Cardiac muscle cell (in vitro differentiated cells and primary cell): ENCODE measurements at regions not wholly inside any gene's neighbourhood (a gene's known extent, or its start where the extent isn't known, plus 50 kb on each side); places are given as distances from the start of the nearest gene placed in this dataset.

ENCODE experiments used
- DNase-seq, 2 donors: peaks; one replicate each; pipeline versions ENCODE4 v3.0.0 to v3.0.0-alpha.2; 2010 to 2017; ENCODE audit warnings: low read depth in 1 of 2, low spot score in 1 of 2
- H3K27ac ChIP-seq: fragments of 200-600 bp; sonication (generic); 2 replicates; pipeline ENCODE4 v1.5.1; 2016
- H3K27me3 ChIP-seq: fragments of 200-600 bp; sonication (generic); 2 replicates; pipeline ENCODE4 v1.6.0; 2016; ENCODE audit warnings: control low read depth
- H3K36me3 ChIP-seq: fragments of 200-600 bp; sonication (generic); 2 replicates; pipeline ENCODE4 v1.5.1; 2016; ENCODE audit warnings: control low read depth
- H3K4me1 ChIP-seq: fragments of 200-600 bp; sonication (generic); 2 replicates; pipeline ENCODE4 v1.8.1; 2017; ENCODE audit warnings: low read depth, mild to moderate bottlenecking, mixed run types
- H3K4me3 ChIP-seq: fragments of 200-600 bp; sonication (generic); 2 replicates; pipeline ENCODE4 v1.5.1; 2016; ENCODE audit warnings: mild to moderate bottlenecking
- H3K9me3 ChIP-seq: fragments of 200-600 bp; sonication (generic); 2 replicates; pipeline ENCODE4 v1.5.1; 2017; ENCODE audit warnings: low read depth, mild to moderate bottlenecking, control low read depth
- TF ChIP-seq, protein P1 (sequence below): IDR thresholded peaks from 2 replicates; pipeline ENCODE4 v1.5.1; 2012; ENCODE audit warnings: low read depth, mild to moderate bottlenecking, low read length

DNA sequence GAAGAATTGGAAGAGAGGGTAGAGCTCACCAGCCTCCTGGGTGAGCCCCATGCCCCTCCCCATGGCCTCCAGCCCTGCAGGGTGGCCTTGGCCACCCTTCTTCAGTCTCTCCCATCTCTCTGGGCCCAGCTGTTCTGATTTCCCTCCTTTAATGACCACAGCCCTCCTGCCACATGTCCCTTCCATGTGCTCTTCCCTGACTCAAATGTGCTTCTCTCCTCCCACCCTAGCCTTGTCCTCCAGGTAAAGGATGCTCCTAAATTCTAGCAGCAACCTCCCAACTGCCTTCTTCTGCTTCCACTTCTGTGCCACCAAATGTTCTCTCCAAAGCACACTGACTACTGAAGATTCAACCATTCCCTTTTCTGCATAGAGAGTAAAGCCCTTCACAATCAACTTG lies 83.0 kb downstream of the ADRA2C start:
- Histone ChIP-seq H3K36me3 (no peaks in the 10 kb centered on the region), H3K4me1 (no peaks in the 10 kb centered on the region), H3K27me3 (no peaks in the 10 kb centered on the region), H3K9me3 (no peaks in the 10 kb centered on the region), H3K4me3 (no peak overlapping the region), H3K27ac (no peak overlapping the region)
- TF ChIP-seq, protein P1, sequence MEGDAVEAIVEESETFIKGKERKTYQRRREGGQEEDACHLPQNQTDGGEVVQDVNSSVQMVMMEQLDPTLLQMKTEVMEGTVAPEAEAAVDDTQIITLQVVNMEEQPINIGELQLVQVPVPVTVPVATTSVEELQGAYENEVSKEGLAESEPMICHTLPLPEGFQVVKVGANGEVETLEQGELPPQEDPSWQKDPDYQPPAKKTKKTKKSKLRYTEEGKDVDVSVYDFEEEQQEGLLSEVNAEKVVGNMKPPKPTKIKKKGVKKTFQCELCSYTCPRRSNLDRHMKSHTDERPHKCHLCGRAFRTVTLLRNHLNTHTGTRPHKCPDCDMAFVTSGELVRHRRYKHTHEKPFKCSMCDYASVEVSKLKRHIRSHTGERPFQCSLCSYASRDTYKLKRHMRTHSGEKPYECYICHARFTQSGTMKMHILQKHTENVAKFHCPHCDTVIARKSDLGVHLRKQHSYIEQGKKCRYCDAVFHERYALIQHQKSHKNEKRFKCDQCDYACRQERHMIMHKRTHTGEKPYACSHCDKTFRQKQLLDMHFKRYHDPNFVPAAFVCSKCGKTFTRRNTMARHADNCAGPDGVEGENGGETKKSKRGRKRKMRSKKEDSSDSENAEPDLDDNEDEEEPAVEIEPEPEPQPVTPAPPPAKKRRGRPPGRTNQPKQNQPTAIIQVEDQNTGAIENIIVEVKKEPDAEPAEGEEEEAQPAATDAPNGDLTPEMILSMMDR: no peak
- no peak for DNase-seq

DNA sequence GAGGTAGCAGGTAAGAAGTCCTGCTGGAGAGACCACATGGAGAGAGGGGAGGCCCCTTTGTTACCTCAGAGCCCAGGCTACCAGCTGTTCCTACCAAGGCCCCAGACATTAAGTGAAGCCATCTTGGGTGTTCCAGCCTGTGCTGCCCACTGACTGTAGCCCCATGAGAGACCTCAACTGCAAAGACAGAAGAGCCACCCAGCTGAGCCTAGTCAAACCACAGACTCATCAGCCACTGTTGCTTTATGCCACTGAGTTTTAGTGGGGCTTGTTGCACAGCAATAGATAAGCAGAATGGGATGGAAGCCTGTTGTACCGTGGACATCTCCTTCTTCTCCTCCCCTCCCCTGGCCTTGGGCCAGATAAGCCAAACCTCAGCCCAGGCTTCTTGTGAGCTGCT lies 83.9 kb downstream of the ADRA2C start:
- Histone ChIP-seq H3K4me1 (no peaks in the 10 kb centered on the region), H3K36me3 (no peaks in the 10 kb centered on the region), H3K27ac (no peak overlapping the region), H3K4me3 (no peak overlapping the region), H3K27me3 (peaks cover 3% of the 10 kb centered on the region), H3K9me3 (no peaks in the 10 kb centered on the region)
- no peak for DNase-seq
- TF ChIP-seq, protein P1: no peak

DNA sequence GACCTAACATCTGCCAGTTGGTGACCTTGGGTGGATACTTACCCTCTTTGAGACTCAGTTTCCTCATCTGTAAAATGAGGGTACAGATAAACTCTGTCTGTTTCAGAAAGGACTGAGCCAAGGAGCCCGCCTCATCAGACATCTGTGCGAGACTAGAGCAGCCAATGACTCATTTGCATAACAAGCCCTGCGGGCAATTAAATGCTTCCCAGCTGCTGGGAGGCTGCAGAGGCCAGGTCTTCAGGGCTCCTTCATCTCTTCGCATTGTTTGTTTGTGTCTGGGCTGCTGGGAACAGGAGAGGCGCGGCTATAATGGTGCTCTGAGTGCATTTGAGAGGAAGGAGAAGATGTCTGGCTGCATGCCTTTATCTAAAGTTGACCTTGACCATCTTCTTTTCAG lies 85.0 kb downstream of the ADRA2C start:
- Histone ChIP-seq H3K27me3 (peaks cover 7% of the 10 kb centered on the region), H3K9me3 (no peaks in the 10 kb centered on the region)
- no peak for DNase-seq

DNA sequence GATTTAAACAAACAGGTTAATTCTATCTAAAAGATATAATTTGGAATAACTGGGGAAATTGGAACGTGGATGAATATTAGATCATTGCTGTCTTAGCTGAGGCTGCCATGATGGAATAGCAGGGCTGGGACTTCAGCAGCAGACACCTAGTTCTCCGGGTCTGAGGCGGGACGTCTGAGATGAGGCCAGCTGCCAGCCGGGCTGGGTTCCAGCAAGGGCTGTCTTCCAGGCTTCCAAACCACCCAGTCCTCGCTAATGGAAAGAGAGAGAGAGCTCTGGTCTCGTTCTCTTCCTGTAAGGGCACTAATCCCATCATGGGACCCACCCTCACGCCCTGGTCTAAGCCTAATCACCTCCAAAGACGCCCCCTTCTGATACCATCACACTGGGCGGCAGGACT lies 85.7 kb downstream of the ADRA2C start:
- Histone ChIP-seq H3K36me3 (no peaks in the 10 kb centered on the region), H3K27me3 (peaks cover 7% of the 10 kb centered on the region), H3K9me3 (no peaks in the 10 kb centered on the region), H3K4me1 (no peaks in the 10 kb centered on the region), H3K27ac (no peak overlapping the region), H3K4me3 (no peak overlapping the region)
- DNase-seq: no peak
- TF ChIP-seq, protein P1: no peak

More for the DNA sequence above, 85.0 kb downstream of the ADRA2C start:
- no peaks in the 10 kb centered on the region for H3K4me1 ChIP-seq
- no peak overlapping the region for H3K27ac ChIP-seq
- H3K4me3 ChIP-seq: no peak overlapping the region
- no peaks in the 10 kb centered on the region for H3K36me3 ChIP-seq
- TF ChIP-seq, protein P1: no peak

DNA sequence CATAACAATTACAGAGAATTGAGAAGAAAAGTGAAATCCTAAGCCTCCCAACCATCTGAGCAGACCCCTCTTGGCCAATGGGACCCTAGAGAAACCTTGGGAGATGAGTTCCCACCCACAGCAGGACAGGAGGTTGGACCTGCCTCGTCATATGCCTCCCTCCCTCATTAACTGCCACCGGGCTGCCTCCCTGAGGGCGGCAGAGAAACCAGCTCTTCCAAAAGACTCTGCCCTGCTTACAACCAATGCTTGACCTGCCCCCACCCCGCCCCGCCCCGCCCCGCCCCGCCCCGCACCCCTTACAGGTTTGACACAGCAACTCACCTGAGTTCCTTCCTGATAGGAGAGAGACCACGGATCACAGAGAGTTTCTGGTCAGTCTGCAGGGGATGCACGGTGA lies 86.1 kb downstream of the ADRA2C start:
- Histone ChIP-seq H3K4me1 (no peaks in the 10 kb centered on the region), H3K9me3 (no peaks in the 10 kb centered on the region), H3K4me3 (no peak overlapping the region), H3K36me3 (no peaks in the 10 kb centered on the region), H3K27me3 (peaks cover 7% of the 10 kb centered on the region), H3K27ac (no peak overlapping the region)
- TF ChIP-seq, protein P1: no peak
- DNase-seq: no peak

DNA sequence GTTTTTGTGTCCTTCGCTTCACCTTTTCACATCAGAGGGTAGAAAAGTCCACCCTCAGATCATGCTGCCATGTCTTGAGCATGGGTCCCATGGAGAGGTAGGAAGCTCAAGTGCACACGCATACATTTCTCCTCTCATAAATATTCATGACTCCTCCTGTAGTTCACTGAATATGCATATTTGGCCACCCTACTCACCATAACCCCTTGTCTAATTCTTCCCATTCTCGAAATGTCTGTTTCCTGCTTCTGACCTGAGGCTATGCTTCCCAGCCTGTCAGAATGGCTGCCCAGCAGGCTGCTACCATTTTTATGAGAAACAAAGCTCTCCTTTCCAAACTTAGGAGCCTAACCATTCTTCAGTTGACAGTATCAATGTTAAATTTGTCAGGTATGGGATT lies 86.5 kb downstream of the ADRA2C start:
- Histone ChIP-seq H3K27me3 (peaks cover 7% of the 10 kb centered on the region), H3K27ac (no peak overlapping the region), H3K9me3 (no peaks in the 10 kb centered on the region), H3K4me3 (no peak overlapping the region), H3K4me1 (no peaks in the 10 kb centered on the region), H3K36me3 (no peaks in the 10 kb centered on the region)
- DNase-seq: no peak
- TF ChIP-seq, protein P1: no peak
